Hepatocyte (in vitro differentiated cells): ENCODE measurements at regions not wholly inside any gene's neighbourhood (a gene's known extent, or its start where the extent isn't known, plus 50 kb on each side); places are given as distances from the start of the nearest gene placed in this dataset.

Experiments used
- DNase-seq: peaks from one replicate; pipeline ENCODE4 v3.0.0-alpha.2; 2016; ENCODE audit warnings: low spot score
- H2AFZ ChIP-seq: fragments of 200-600 bp; sonication (generic); 2 replicates; pipeline ENCODE4 v1.6.0; 2016; ENCODE audit warnings: antibody characterized with exemption, mild to moderate bottlenecking
- H3K27ac ChIP-seq: fragments of 200-600 bp; sonication (generic); 2 replicates; pipeline ENCODE4 v1.5.1; 2016; ENCODE audit warnings: mild to moderate bottlenecking
- H3K27me3 ChIP-seq: fragments of 200-600 bp; sonication (generic); 2 replicates; pipeline ENCODE4 v1.6.1; 2016
- H3K36me3 ChIP-seq: fragments of 200-600 bp; sonication (generic); replicated peaks from 2 replicates; pipeline ENCODE4 v1.5.1; 2016; ENCODE audit warnings: low read depth; ENCODE audit not compliant: insufficient read depth
- H3K4me1 ChIP-seq: fragments of 200-600 bp; sonication (generic); 2 replicates; pipeline ENCODE4 v1.5.1; 2016; ENCODE audit warnings: mild to moderate bottlenecking, moderate library complexity; ENCODE audit not compliant: insufficient read depth
- H3K4me2 ChIP-seq: fragments of 200-600 bp; sonication (generic); 2 replicates; pipeline ENCODE4 v1.6.0; 2016
- H3K4me3 ChIP-seq: fragments of 200-600 bp; sonication (generic); 2 replicates; pipeline ENCODE4 v1.5.1; 2016; ENCODE audit warnings: mild to moderate bottlenecking
- H3K79me2 ChIP-seq: fragments of 200-600 bp; sonication (generic); 2 replicates; pipeline ENCODE4 v1.6.0; 2017; ENCODE audit warnings: mild to moderate bottlenecking
- H3K9me2 ChIP-seq: fragments of 200-600 bp; sonication (generic); replicated peaks from 2 replicates; pipeline ENCODE4 v1.6.0; 2017; ENCODE audit warnings: mild to moderate bottlenecking; ENCODE audit not compliant: insufficient read depth
- H3K9me3 ChIP-seq: fragments of 200-600 bp; sonication (generic); 2 replicates; pipeline ENCODE4 v1.5.1; 2016; ENCODE audit warnings: low read depth, mild to moderate bottlenecking
- H4K20me1 ChIP-seq: fragments of 200-600 bp; sonication (generic); 2 replicates; pipeline ENCODE4 v1.6.0; 2016; ENCODE audit warnings: mild to moderate bottlenecking; ENCODE audit not compliant: insufficient read depth, poor library complexity, severe bottlenecking
- EZH2 ChIP-seq: fragments of 200-600 bp; sonication (generic); IDR thresholded peaks from 2 replicates; pipeline ENCODE4 v1.6.1; 2016; ENCODE audit warnings: antibody characterized with exemption, mild to moderate bottlenecking, borderline replicate concordance
- EZH2phosphoT487 ChIP-seq: fragments of 200-600 bp; sonication (generic); IDR thresholded peaks from one replicate; pipeline ENCODE4 v1.6.1; 2018; ENCODE audit warnings: antibody characterized with exemption, mild to moderate bottlenecking, low read depth, moderate library complexity; ENCODE audit not compliant: unreplicated experiment, severe bottlenecking
- WGBS: methylation state at CpG from one replicate; pipeline ENCODE4 v1.1.6; 2016; ENCODE audit warnings: low lambda C conversion rate; ENCODE audit errors: missing lambda C conversion rate; 5-methylcytosine and 5-hydroxymethylcytosine counted together
- TF ChIP-seq, protein P1 (sequence below): fragments of 200-600 bp; sonication (generic); IDR thresholded peaks from 2 replicates; pipeline ENCODE4 v1.5.1; 2016; ENCODE audit warnings: antibody characterized with exemption, mild to moderate bottlenecking; ENCODE audit not compliant: poor library complexity

DNA sequence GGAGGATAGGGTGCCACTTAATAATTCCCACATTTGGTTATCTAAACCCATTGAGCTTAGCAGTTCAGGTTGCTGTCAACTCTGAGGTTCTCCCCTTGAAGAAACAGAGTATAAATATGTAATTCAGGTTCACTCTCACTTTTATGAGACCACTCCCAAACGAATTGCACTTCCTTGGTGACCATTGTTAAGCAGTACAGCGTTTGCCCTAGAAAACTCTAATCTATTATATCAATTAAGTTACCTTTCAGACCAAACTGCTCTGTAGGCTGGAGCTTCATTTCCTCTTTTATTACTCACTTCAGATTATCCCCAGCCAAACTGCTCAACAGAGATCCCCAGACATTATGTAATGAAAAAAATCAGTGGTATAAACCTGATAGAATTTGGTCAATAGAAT is 1317.0 kb upstream of the ACO1 start:
- H3K36me3 ChIP-seq: no peaks in the 10 kb centered on the region
- no peaks in the 10 kb centered on the region for H3K9me3 ChIP-seq
- no peak for TF ChIP-seq EZH2
- no peak for TF ChIP-seq EZH2phosphoT487
- TF ChIP-seq, protein P1, sequence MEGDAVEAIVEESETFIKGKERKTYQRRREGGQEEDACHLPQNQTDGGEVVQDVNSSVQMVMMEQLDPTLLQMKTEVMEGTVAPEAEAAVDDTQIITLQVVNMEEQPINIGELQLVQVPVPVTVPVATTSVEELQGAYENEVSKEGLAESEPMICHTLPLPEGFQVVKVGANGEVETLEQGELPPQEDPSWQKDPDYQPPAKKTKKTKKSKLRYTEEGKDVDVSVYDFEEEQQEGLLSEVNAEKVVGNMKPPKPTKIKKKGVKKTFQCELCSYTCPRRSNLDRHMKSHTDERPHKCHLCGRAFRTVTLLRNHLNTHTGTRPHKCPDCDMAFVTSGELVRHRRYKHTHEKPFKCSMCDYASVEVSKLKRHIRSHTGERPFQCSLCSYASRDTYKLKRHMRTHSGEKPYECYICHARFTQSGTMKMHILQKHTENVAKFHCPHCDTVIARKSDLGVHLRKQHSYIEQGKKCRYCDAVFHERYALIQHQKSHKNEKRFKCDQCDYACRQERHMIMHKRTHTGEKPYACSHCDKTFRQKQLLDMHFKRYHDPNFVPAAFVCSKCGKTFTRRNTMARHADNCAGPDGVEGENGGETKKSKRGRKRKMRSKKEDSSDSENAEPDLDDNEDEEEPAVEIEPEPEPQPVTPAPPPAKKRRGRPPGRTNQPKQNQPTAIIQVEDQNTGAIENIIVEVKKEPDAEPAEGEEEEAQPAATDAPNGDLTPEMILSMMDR: no peak
- H2AFZ ChIP-seq: no peak overlapping the region
- no peaks in the 10 kb centered on the region for H3K27me3 ChIP-seq
- H3K27ac ChIP-seq: no peak overlapping the region
- no peaks in the 10 kb centered on the region for H3K9me2 ChIP-seq
- H3K4me2 ChIP-seq: no peak overlapping the region
- WGBS: 61% methylated on average over 2 of the region's 2 CpGs
- H3K79me2 ChIP-seq: no peaks in the 10 kb centered on the region
- no peak overlapping the region for H3K4me3 ChIP-seq
- no peak for DNase-seq
- no peaks in the 10 kb centered on the region for H4K20me1 ChIP-seq
- H3K4me1 ChIP-seq: no peaks in the 10 kb centered on the region

DNA sequence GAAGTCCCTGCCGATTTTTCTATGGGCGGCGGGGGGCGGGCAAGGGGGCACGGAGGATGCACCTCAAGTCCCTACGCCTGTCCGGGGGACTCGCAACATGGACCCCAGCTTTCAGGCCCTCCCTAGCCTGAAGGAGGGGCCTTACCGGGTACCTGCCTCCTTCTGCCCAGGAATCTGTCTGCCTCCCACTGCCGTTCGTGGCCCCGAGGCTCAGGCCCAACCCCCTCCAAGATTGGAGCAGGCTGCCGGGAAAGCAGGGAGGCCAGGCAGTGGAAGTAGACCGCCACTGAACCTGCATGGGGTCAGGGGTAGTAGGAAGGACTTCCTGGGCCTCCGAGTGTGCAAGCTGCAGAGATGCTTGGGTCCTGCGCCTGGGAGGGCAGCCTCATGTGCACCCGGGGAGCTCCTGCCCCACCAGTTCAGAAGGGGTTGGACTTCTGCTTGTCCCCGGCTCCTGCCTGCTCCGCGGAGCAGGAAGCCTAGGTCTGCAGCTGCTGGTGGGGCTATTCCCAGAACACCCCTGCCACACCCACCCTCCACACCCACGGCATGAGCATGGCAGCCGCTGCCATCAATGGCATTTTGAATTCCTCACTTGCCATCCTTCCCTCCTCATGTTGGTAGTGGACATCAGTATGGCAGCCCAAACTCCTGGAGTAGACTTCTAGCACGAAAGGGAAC is 1312.7 kb upstream of the ACO1 start:
- Histone ChIP-seq H3K27ac (no peak overlapping the region), H4K20me1 (no peaks in the 10 kb centered on the region), H3K4me2 (no peak overlapping the region), H3K36me3 (no peaks in the 10 kb centered on the region), H3K4me3 (no peak overlapping the region), H3K27me3 (no peaks in the 10 kb centered on the region), H3K79me2 (no peaks in the 10 kb centered on the region), H2AFZ (no peak overlapping the region), H3K4me1 (no peaks in the 10 kb centered on the region), H3K9me3 (no peaks in the 10 kb centered on the region), H3K9me2 (no peaks in the 10 kb centered on the region)
- TF ChIP-seq EZH2 (no peak), EZH2phosphoT487 (no peak)
- TF ChIP-seq, protein P1: no peak
- no peak for DNase-seq
- 95% methylated on average over 17 of the region's 23 CpGs for WGBS

DNA sequence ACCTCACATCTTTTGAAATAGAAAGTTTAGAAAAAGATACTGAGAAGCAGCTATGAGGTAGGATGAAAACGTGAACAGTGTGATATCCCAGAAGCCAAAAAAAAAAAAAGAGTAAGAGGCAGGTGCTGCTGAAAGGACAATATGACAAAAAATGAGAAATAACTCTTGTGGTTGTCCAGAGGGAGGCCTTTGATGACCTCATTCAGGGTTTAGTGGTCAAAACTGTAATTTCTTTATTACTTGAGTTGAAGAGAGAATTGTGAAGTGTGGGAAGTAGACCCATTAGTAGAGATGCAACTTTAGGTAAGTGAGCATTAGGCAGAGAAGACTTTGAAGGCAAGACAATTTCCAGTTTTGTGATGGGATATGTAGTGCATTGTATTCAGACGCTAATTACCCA is 1306.3 kb upstream of the ACO1 start:
- Histone ChIP-seq H3K4me3 (no peak overlapping the region), H2AFZ (no peak overlapping the region), H3K27ac (no peak overlapping the region), H3K4me2 (no peak overlapping the region), H3K36me3 (no peaks in the 10 kb centered on the region), H3K4me1 (no peaks in the 10 kb centered on the region), H3K27me3 (no peaks in the 10 kb centered on the region), H4K20me1 (no peaks in the 10 kb centered on the region), H3K9me2 (no peaks in the 10 kb centered on the region), H3K9me3 (no peaks in the 10 kb centered on the region), H3K79me2 (no peaks in the 10 kb centered on the region)
- no peak for TF ChIP-seq EZH2phosphoT487
- TF ChIP-seq EZH2: no peak
- TF ChIP-seq, protein P1: no peak
- DNase-seq: no peak
- WGBS: 82% methylated on average over 2 of the region's 2 CpGs

DNA sequence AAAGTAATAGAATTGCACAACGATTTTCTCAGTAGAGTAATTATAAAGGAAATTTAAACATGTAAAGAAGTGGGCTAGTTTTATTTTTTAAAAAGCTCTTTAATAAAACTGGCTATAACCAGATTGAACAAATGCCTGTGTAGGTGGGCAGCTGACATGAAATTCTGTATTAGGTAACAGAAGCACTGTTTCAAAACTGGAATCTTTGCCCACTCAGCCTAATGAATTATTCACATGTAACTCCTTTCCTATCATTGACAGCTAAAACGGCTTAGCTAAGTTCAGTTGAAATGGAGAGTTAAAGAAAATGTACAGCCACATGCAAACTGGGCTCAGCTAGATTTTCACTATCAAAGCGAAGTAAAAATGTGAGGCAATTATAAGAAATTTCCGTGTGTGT is 1300.1 kb upstream of the ACO1 start:
- no peak for TF ChIP-seq EZH2
- TF ChIP-seq, protein P1: no peak
- TF ChIP-seq EZH2phosphoT487: no peak
- H3K4me2 ChIP-seq: no peak overlapping the region
- DNase-seq: no peak
- H3K79me2 ChIP-seq: no peaks in the 10 kb centered on the region
- no peaks in the 10 kb centered on the region for H3K9me3 ChIP-seq
- H4K20me1 ChIP-seq: no peaks in the 10 kb centered on the region
- no peak overlapping the region for H2AFZ ChIP-seq
- 87% methylated on average over 4 of the region's 4 CpGs for WGBS
- no peaks in the 10 kb centered on the region for H3K27me3 ChIP-seq
- H3K36me3 ChIP-seq: no peaks in the 10 kb centered on the region
- no peaks in the 10 kb centered on the region for H3K9me2 ChIP-seq
- H3K4me3 ChIP-seq: no peak overlapping the region
- no peak overlapping the region for H3K27ac ChIP-seq
- no peaks in the 10 kb centered on the region for H3K4me1 ChIP-seq
